ENCODE measurements at regions not wholly inside any gene's neighbourhood (a gene's known extent, or its start where the extent isn't known, plus 50 kb on each side); places are given as distances from the start of the nearest gene placed in this dataset.

DNA sequence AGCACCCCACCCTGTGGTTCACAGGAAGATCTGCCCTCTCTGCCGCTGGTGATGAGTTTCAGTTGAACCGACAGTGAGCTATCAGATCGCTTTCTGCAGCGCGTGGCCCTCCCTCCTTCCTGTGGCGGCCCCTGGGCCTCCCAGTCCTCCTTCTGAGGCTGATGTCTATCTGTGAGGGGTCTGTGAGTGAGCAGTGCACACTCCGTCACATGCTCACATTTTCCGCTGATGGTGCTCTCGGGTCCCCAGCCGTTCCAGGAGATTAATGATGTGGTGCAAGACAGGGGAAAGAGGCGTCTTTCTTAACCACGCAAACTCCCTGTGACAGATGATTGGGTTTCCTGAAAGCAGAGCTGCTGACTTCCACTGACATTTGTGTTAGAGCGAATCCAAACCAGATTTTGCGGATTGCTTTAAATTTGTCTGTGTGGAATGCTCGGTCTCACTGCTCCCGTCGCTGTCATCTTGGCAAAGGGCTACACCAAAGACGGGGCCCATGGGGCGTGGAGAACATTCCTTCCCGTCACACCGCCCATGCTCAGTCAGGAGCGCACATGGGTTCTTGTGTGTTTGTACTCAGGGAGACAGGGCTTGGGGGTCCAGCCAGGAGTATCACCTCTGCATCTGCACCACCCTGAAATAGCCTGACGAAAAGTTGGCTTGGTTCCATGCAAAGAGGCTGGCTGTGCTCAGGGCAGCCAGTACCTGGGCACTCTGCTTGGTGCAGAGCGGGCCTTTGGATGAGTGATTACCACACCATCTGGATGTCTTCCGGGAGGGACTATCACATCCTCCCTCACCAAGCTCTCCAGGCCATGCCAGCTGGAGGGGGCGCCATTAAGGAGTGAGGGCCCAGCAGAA is 154.7 kb upstream of the HS6ST1 start:
- DNase-seq (ENCODE audit: low spot score) = peak; percentile 25

DNA sequence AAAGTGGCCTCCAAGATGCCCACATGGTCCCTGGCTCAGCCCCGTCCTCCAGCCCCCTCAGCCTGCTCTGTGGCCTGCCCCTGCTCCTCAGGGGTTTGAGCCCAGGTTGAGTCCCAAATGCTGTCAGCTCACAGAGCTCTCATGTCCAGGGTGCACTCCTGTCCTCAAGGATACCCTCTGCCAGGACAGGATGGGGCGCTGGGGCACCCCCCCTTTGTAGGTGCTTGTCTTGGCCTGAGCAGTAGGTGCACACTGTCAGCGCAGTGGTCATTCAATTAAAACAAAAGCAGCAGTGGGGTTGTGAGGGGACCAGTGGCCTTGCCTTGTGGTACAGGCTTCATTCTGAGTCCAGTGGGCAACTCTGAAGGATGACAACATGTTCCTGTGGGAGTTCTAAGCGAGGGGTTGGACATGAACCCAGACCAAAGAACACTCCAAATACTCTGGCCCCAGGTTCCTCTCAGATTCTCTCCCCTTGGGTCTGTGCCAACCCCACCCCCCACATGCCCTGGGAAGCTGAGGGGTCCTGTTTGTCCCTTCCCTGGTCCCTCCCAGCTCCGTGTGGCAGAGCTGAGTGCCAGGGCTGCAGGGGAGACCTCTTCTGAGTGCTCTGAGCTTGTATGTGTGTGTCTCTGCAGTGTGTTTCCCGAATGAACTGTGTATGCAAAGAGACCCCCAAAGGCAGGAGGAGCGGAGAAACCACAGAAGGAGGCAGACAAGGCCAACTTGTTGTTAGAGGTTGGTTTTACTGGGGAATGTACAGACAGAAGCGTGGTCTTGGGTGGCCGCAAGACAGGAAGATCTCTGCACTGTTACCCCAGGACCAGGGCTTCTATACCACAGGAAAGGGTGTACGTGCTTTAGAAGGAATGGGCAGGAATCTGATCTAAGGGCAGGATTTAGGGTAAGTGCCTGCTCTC is 155.6 kb upstream of the HS6ST1 start:
- no peak for DNase-seq (ENCODE audit: low spot score)

DNA sequence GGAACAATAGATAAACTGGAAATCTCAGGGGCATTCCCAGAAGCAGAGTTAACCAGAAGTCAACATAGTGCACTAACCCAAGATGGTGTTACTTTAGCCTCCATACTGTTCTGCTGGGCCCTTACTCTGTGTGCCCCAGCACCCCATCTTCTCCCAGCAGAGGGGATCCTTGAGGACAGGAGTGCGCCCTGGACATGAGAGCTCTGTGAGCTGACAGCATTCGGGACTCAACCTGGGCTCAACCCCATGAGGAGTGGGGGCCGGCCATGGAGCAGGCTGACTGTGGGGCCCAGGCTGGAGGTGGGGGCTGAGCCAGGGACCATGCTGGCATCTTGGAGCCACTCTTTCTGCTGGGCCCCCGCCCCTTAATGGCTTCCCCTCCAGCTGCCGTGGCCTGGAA is 156.3 kb upstream of the HS6ST1 start:
- DNase-seq (ENCODE audit: low spot score) = no peak

DNA sequence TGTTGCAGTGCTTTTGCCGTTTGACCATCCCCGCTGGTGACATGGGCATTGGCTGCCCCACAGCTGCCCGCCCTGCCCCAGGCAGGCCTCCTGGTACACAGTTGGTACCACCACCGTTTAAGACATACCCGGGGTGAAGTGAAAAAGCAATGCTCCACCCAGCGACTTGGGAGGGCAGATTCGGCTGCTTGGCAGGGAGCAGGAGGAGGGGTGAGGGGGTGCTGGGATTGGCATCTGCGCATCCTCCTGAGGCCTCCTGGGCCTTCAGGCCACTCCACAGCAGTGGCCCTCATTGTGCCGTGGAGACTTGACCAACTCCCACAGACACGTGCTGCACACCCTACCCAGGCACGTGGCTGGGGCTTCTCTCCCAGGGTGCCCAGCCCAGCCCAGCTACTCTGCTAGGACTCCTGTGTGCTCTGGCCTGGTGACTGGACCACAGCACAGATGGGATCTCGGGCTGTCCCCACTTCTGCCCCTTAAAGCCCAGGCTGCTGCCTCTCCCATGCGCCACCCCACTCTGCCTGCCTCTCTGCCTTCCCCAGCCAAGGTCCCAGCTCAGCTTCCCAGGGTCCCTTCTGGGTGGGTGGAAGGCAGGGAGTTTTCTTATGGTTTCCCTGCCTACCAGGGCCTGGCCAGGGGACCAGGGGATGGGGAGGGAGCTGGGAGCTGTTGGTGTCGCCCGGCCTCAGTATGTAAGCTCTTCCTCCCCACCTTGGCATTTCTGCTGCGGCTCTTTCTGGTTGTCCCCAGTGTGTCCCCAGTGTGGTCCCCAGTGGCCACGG is 157.0 kb upstream of the HS6ST1 start:
- no peak for DNase-seq (ENCODE audit: low spot score)

DNA sequence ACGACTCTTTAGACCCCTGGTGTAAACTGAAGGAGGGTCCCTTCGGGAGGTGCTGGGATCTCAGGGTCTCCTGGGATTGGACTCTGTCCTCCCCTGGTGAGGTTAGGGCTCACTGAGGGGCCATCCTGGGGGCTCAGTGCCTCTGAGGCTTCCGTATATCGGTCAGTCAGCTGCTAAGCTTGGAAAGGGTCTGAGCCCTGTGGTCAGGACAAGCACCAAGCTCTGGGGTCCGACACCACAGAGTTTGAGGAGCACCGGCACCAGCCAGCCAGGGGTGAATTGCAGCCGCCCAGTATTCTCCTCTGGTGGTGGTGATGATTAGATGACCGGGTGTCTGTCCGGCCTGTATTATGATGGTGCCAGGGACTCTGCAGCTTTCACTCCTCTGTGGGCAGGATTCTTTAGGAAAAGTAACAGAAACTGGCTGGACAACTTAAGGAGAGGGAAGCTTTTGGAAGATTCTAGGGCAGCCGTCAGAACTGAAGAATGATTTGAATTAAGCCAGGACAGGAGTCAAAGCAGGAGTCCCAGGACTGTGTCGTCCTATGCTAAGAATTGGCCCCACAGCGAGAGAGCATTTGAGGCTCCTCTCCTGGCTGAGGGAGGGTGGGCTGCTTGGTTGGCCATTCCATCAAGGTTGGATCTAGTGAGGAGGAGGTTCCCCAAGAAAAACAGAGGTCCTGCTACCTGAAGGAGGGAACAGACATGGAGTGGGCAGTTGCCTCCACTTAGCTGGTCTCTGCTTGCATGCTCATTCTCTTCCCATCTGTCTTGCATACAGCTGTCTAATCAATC is 158.6 kb upstream of the HS6ST1 start:
- no peak for DNase-seq (ENCODE audit: low spot score)

DNA sequence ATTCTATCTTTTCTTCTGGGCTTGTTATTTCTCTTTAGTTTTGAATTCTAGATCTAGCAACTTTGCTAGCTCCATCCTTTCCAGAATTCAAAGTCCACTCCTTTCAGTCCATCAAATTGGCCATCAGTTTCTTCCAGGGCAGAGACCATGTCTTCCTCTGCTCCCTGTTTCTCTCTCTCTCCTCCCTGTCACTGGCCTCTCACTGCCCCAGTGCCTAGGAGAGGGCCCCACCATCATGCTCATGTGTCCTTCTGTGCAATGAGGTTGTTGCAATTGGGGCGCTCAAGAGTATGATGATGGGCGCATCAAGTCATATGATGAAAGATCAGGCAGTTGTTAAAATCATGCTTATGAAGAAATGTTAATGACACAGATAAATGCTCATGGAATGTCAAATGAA is 159.2 kb upstream of the HS6ST1 start:
- no peak for DNase-seq (ENCODE audit: low spot score)

DNA sequence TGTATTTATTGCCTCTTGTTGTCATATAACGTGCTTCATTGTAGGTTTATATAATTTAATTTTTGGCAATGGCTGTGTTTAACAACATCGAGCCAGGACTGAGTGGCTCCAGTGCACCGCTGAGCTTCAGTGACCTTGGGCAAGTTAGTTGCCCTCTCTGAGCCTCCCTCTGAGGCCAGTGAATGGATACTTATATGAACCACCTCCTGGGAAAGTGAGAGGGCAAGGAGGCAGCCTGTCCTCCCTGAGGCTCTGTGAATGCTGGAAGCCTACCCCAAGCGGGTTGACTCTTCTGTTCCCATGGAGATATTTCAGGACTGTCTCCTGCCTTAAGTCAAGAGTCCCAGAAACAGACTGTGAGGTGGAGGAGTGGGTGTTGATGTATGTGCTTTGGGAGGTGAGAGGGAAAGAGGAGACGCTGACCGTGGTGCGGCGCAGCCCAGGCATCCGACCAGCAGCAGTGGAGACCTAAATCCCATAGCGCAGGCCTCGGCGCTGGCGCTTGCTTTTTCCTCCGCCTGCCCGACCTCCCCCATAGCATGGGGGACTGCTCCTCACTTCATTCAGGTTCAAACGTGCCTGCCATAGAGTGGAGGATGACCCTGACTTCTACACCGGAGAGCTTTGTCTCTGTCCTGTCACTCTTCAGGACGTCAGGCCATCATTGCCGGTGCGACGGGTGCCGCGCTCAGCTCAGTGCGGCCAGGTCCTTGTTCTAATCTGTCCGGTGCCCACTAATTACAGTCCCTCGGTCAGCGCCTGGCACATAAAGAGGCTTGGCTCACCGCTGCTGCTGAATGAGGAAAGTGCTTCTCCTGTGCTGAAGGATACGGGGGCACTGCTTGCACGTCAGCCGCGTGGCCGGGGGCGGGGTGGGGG is 167.3 kb upstream of the HS6ST1 start:
- DNase-seq (ENCODE audit: low spot score) = no peak

DNA sequence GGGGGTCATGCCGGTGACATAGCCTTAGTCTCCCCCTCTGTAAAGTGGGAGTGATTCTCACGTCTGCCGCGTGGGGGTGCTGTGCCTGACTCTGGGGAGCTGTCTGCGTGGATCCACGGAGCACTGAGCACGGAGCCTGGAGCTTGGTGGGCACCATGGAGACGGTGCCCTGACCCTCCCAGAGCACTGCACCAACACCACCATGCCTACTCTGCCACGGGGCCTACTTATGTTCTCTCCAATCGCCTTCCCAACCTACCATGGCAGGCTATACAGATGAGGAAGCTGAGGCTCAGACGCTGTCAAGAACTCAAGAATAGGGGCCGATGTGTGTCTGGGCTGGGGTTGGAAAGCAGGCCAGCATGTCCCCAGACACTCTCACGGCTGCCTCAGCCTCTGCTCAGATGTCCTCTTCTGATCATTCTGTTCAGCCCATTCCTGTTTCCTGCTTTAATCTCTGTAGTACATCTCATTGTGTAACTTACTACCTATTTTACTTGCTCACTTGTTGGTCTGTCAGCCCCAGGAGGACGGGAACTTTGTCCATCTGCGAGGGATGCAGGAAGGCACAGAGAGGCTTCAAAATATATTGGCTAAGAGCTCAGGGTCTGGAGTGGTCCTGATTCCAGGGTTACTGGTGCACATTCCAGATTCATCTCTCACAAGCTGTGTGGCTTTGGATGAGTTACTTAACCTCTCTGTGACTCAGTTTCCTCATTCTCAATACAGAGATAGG is 168.1 kb upstream of the HS6ST1 start:
- no peak for DNase-seq (ENCODE audit: low spot score)

DNA sequence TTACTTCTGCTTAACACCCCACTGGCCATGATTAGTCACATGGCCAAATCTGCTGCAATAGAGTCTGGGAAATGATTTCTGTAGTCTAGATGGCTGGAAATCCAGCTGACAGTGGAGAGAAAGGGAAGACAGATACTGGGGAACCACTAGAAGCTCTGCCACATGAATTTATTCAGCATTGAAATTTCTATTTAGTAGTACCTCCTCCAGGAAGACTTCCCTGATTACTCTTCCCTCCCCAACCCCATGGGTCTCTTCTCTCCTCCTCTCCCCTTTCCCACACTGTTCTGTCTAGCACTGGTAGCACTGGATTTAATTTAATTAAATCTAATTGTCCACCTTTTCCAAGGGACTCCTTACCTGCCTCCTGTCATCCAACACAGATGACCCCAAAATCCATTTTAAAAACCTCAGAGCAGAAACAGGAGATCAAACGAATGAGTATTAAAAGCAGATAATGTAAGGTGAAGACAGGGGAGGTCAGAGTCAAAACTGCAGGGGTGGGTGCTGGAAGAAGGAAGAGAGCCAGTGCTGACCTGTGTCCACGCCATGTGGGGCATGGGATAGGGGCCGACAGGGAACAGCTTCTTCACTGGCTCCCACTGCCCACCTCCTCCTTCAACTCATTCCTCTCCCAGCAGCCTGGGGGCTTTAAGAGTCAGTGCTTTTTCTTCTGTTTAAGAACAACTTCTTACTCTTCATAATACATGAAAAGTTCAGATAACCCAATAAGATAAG is 169.2 kb upstream of the HS6ST1 start:
- DNase-seq (ENCODE audit: low spot score) = no peak

DNA sequence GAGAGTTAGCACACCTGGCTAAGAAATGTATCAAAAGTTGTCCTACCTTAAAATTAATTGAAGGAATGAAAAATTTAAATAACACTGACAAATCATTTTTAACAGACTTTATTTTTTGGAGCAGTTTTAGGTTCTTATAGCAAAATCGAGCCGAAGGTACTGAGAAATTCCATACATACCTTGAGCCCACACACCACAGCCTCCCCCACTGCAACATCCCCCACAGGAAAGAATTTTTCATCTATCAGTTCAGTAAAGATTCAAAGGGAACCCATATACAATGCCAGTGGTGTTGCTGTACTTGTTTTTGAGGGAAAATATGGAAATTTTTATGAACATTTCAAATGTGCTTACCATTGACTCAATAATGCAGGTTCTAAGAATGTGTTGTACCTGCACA is 169.8 kb upstream of the HS6ST1 start:
- DNase-seq (ENCODE audit: low spot score) = no peak

DNA sequence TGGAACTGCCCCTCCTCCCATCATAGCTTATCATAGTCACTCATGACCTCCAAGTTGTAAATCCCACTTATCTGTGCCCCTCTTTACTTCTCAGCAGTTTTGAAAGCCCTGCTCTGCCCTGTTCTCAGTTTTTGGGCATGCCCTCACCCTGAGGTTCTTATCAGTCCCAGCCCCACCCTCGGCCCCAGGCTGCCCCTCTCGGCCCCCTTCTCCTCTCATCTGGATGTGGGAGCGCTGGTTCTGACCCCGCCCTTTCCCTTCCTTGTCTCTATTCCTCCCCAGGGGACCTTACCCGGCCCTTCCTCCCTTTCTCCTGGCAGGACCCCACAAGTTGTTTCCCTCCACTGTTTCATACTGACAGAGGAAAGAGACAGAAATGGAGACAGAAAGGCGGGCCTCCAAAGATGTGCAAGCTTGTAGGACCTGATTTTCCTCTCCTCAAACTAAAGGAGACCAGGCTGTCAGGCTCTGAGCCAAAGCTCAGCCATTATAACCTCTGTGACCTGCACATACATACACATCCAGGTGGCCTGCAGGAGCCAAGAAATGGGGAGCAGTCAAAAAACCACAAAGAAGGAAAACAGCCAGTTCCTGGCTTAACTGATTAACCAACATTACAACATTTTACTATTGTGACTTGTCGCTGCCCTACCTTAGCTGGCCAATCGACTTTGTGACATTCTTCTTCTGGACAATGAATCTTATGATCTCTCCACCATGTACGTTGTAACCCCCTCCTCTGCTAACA is 171.0 kb upstream of the HS6ST1 start:
- no peak for DNase-seq (ENCODE audit: low spot score)

DNA sequence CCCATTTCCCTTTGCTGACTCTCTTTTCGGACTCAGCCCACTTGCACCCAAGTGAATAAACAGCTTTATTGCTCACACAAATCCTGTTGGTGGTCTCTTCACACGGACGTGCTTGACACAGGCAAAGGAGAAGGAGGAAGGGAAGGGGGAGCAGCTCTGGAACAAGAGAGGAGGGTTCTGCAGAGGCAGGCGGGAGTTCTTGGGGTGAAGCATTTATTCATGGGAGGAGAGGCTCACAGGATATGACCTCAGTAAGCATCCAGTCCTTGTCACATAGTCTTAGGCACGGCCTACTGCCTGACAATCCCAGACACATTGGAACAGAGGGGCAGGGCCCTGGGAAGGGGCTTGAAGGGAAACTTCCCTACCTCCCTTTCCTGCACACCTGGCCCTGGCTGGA is 171.7 kb upstream of the HS6ST1 start:
- DNase-seq (ENCODE audit: low spot score) = no peak

DNA sequence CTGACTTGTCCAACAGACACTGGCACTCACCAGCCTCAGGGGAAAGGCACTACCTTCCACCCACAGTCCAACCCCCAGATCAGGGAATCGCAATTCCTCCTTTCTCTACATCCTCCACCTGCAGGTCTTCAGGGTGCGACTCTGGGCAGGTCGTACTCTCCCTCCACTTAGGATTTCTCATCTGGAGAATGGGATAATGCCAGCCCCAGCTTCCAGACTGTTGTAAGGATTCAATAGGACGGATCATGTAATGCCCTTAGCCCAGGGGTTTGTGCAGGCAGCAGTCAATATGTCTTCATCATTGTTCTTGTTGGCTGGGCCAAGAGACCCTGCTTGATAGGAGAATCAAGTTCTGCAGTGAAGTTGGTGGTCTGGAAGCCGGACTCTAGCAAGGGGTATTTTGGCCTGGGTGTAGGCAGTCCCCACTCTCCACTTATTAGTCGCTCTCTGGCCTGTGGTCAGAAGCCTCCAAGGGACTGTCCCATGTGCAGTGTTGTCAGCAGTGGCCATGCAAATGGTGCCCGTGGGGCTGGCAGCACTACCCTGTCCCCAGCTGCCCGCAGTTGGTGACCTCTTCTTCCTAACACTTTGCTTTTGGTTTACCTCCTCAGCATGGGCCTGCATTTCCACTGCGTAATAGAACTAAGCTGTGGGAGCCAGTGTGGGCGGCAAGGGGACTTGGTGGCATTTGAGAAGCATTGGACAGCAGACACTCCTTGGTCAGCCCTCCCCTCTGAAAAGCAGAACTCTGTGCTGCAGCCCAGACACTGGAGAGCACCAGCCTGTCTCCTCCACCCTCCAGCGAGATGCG is 172.4 kb upstream of the HS6ST1 start:
- DNase-seq (ENCODE audit: low spot score) = no peak

DNA sequence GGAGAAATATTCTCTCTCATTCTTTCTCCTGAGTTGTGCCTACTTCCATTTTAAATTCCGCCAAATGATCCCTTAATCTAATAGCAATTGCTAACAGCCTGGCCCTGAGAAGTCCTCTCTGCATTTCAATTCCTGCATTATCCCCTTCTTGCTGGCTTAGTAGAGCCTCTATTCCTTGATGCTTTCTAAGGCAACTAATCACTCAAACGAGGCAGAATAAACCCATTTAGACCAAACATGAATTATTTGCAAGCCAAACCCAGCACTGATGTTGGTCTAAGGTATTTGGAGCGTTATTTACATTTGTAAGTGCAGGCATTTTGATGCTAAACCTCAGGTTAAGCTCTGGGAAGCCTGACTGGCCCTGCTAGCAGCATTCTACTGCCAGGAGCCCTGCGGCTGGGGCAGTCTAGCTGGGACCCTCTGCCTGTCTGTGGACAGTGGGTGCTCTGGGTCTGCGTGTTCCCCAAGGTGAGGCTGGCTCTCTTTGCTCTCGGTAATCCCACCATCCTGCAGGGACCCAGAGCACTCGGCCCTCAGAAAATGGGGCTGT is 173.1 kb upstream of the HS6ST1 start:
- no peak for DNase-seq (ENCODE audit: low spot score)

DNA sequence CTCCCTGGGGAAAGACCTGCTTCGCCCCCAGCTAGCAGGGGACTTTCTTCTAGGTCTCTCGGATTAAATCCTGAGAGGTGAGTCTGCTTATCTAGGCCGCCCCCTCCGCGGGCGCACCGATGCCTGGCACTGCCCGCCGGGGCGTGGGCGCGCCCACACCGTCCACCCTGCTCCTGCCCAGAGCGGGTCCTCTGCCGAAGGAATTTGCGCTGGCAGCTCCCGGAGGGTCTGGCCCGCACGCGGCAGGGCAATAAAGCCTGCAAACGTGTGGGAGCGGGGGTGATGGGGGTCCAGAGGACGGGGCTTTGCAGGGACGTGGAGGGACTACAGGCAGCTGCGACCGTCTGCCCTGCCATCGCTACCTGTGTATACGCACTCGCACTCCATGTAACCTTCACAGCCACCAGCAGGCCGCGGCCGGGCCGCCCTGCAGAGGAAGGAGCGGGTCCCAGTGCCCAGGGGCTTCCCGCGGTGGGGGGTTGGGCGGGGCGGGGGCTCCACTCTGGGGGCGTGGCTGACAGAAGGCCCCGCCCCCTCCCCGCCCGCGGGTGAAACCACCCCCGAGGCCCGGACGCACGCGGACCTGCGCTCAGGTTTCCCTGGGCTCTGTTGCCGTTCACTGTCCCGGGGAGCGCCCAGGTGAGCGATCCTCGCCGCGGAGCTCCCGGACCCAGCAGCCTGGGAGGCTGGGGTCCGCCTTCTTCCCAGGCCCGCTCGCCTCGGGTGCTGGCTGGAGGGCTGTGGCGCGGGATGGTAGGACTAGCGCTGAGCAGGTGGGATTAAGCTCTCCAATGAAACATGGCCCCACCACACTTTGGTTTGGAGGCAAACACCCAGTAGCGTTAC is 174.5 kb upstream of the HS6ST1 start:
- no peak for DNase-seq (ENCODE audit: low spot score)

DNA sequence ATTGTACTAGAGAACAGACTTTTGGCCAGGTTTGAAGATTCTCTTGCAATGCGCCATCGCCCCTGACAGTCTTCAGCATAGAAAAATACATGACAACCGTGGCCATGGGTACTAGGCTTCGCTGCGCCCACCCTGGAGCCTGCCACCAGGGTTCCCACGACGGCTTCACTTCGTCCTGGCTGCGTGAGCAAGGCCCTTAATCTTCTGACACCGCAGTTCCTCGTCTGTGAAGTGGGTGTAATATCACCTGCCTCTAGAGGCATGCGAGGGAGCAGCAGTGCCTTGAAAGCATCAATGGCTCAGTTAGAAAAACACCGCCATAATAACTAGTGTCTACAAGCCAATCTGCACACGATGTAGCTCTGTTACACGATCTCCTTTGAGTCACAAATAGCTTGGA is 175.2 kb upstream of the HS6ST1 start:
- DNase-seq (ENCODE audit: low spot score) = no peak
